Naive thymus-derived CD8-positive, alpha-beta T cell (primary cell): ENCODE measurements at regions not wholly inside any gene's neighbourhood (a gene's known extent, or its start where the extent isn't known, plus 50 kb on each side); places are given as distances from the start of the nearest gene placed in this dataset.

Experiments used
- ATAC-seq, 2 donors: fragments of 150-1000 bp; cut with Tn5 transposase in 1 of 2; sonication (Bioruptor Pico), chemical (Tn5 transposase) in 1 of 2; 1 replicate in 1 of 2; 2 replicates in 1 of 2; pipeline ENCODE4 v1.10.0; 2021; ENCODE audit warnings: mild to moderate bottlenecking in 2 of 2, moderate library complexity in 2 of 2
- POLR2A ChIA-PET: fragments of 350-600 bp; sonication (Branson Sonifier 250); formaldehyde crosslinking; loops from one replicate; lab custom pipeline; 2021; ENCODE audit warnings: antibody characterized with exemption; lab: Charles Lee
- DNase-seq, 10 donors: peaks; one replicate each; pipeline versions ENCODE4 v3.0.0 to v3.0.0-alpha.2; 2020 to 2022
- H3K27ac Mint-ChIP-seq, 10 donors: one replicate each; pipeline ENCODE4 v1.8.0; 2020 to 2022; ENCODE audit warnings: mild to moderate bottlenecking in 10 of 10, mixed read lengths in 10 of 10, moderate library complexity in 4 of 10, inconsistent platforms in 1 of 10
- H3K27me3 Mint-ChIP-seq, 5 donors: one replicate each; pipeline ENCODE4 v1.8.0; 2021 to 2022; ENCODE audit warnings: mixed read lengths in 5 of 5
- H3K36me3 Mint-ChIP-seq, 3 donors: one replicate each; pipeline ENCODE4 v1.8.0; 2020 to 2022; ENCODE audit warnings: mixed read lengths in 3 of 3, mild to moderate bottlenecking in 2 of 3, inconsistent platforms in 1 of 3
- H3K4me1 Mint-ChIP-seq, 4 donors: one replicate each; pipeline ENCODE4 v1.8.0; 2021 to 2022; ENCODE audit warnings: mixed read lengths in 4 of 4
- H3K4me3 Mint-ChIP-seq, 10 donors: one replicate each; pipeline ENCODE4 v1.8.0; 2020 to 2022; ENCODE audit warnings: mild to moderate bottlenecking in 10 of 10, mixed read lengths in 10 of 10, moderate library complexity in 6 of 10, inconsistent platforms in 1 of 10
- H3K9me3 Mint-ChIP-seq, 9 donors: one replicate each; pipeline ENCODE4 v1.8.0; 2020 to 2022; ENCODE audit warnings: mixed read lengths in 9 of 9, mild to moderate bottlenecking in 3 of 9, inconsistent platforms in 1 of 9, moderate library complexity in 1 of 9

DNA sequence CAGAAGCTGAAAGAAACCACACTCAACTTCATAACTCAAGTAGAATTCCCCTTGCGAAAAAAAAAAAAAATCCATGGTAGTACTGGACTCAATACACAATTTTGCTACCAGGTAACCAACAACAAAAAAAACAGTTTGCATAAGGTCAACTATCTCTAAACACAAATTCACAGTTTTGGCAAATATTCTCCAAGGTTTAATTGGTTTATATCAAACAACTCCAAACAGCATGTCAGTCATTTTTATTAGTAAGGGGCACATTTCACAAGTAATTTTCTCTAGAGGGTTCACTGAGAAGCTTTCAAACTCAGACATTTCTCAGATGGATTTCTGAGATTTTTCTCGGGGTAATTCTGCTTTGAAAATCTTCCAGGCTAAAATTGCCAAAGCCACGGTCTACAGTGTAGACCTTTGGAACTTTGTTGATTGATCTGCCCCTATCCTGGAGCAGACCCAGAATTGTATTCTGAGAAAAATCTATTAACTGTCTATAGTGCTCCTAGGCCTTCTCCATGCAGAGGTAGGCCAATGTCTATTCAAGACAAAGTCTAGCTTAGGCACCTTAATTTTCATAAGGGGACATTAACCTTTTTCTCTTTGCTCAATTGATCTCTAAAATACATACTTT lies 73.7 kb upstream of the NFKB1 start:
- POLR2A ChIA-PET = no interaction called here
- no peaks in the 10 kb centered on the region for H3K36me3 Mint-ChIP-seq
- H3K4me3 Mint-ChIP-seq = no peak overlapping the region
- no peak overlapping the region for H3K27ac Mint-ChIP-seq
- H3K27me3 Mint-ChIP-seq = no peaks in the 10 kb centered on the region
- ATAC-seq = no peak
- H3K4me1 Mint-ChIP-seq = peaks cover 4 to 14% (median 9%) of the 10 kb centered on the region in 4 donors
- H3K9me3 Mint-ChIP-seq = peaks cover 0 to 6% (median 0%) of the 10 kb centered on the region in 9 donors
- DNase-seq = no peak

DNA sequence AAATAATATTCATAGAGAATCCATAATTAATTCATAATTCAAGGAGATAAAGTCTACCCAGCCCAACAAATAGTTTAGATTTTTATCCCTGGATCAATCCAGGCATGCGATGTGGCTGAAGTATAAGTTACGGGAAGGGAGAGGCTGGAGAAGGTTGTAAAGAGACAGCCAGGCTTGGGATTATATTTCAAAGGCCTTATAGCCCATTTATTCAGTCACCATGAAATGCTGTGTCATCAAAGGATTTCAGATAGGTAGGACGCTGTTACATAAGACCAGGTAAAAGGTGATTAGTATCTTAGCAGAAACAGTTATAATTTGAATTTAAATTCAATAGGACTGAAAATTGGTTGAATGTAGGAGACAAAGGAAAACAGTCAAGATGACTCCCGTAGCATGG lies 73.0 kb upstream of the NFKB1 start:
- Mint-ChIP-seq H3K27ac (no peak overlapping the region), H3K4me3 (no peak overlapping the region), H3K27me3 (no peaks in the 10 kb centered on the region), H3K36me3 (no peaks in the 10 kb centered on the region), H3K9me3 (peaks cover 0 to 1% (median 0%) of the 10 kb centered on the region in 9 donors), H3K4me1 (peaks cover 2 to 11% (median 7%) of the 10 kb centered on the region in 4 donors)
- ATAC-seq (no peak), DNase-seq (no peak)
- POLR2A ChIA-PET = interaction anchor here (1.0 kb wide), 1 partner anchor 82 kb away, joined by 4 read pairs; no protein-coding TSS in a partner anchor

DNA sequence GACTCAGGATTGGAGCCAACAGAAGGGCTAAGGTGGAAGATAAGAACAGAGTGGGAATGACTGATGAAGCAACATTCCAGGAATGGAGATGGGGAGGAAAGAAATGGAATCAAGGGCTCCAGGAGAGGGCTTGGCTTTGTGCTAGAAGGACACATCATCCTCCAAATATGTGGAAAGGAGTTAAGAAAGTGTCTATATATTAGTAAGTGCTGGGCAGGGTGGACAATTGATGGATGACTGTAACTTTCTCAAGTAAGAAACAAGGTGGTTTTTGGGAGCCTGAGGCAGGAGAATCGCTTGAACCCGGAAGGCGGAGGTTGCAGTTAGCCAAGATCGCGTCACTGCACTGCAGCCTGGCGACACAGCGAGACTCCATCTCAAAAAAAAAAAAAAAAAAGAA lies 71.6 kb upstream of the NFKB1 start:
- Mint-ChIP-seq H3K27me3 (no peaks in the 10 kb centered on the region), H3K27ac (peak overlapping the region in 1 of 10 donors; percentile 6), H3K9me3 (peaks cover 0 to under 1% (median 0%) of the 10 kb centered on the region in 9 donors), H3K36me3 (no peaks in the 10 kb centered on the region), H3K4me3 (peak overlapping the region in 4 of 10 donors; percentile 1 to 52 (median 23)), H3K4me1 (peaks cover 0 to 6% (median 3%) of the 10 kb centered on the region in 4 donors)
- no peak for DNase-seq
- POLR2A ChIA-PET = interaction anchor here (0.7 to 2.1 kb wide), 3 partner anchors 84 to 981 kb away, joined by 4 to 7 read pairs (median 6); partner anchors contain the start of gene SLC39A8
- ATAC-seq = no peak

DNA sequence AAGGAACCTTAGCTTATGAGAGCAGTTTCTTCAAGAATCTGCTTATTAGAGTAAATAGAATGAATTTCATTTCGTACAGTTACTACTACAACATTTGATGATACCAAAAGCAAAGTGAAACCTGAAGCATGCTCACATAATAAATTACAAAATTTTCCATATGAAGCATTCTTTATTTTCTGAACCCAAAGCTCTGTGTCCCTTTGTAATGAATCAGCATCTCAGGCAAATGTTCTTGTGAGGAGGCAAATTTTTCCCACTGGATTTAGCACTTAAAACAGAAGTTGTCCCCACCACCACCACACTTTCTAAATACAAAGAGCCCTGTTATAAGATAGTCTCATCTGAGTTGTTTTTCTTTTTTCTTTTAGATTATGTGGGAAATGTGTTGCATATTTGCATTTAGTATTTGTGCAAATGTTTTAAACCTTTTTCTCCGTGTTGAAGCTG lies 70.7 kb upstream of the NFKB1 start:
- peak overlapping the region; percentile 85 to 93 (median 90) for H3K4me3 Mint-ChIP-seq
- no peaks in the 10 kb centered on the region for H3K27me3 Mint-ChIP-seq
- H3K27ac Mint-ChIP-seq = peak overlapping the region in 9 of 10 donors; percentile 66 to 91 (median 89)
- POLR2A ChIA-PET = interaction anchor here (0.6 to 2.1 kb wide), 9 partner anchors 8 to 982 kb away, joined by 3 to 8 read pairs (median 4); partner anchors contain the start of genes SLC39A8 and SLC9B2
- H3K9me3 Mint-ChIP-seq = peaks cover 0 to 3% (median 0%) of the 10 kb centered on the region in 9 donors
- ATAC-seq (no peak), DNase-seq (no peak)
- no peaks in the 10 kb centered on the region for H3K36me3 Mint-ChIP-seq
- peaks cover 0 to 6% (median 3%) of the 10 kb centered on the region in 4 donors for H3K4me1 Mint-ChIP-seq

DNA sequence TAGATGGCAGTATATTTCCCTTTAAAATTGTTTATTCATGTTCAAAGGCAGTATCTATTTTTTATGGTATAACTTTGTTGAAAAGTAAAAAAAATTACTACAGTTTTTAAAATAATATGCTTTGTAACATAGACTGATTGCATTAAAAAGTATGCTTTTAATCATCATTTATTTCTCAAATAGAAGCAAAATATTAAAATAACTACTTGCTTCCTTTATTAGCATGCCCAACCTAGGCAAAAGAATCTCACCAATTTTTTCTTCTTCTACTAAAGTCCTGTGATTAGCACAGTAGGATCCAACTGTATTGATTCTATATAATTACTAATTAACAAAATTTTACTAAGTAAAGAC lies 69.6 kb upstream of the NFKB1 start:
- H3K4me3 Mint-ChIP-seq = peak overlapping the region; percentile 85 to 93 (median 90)
- H3K27ac Mint-ChIP-seq = peak overlapping the region in 5 of 10 donors; percentile 83 to 90 (median 87)
- peaks cover 0 to 3% (median 0%) of the 10 kb centered on the region in 9 donors for H3K9me3 Mint-ChIP-seq
- H3K4me1 Mint-ChIP-seq = peaks cover 0 to 6% (median 3%) of the 10 kb centered on the region in 4 donors
- POLR2A ChIA-PET = interaction anchor here (2.1 kb wide), 1 partner anchor 86 kb away, joined by 7 read pairs; the partner anchor contains the start of gene SLC39A8
- no peak for DNase-seq
- H3K27me3 Mint-ChIP-seq = no peaks in the 10 kb centered on the region
- ATAC-seq = no peak
- no peaks in the 10 kb centered on the region for H3K36me3 Mint-ChIP-seq

DNA sequence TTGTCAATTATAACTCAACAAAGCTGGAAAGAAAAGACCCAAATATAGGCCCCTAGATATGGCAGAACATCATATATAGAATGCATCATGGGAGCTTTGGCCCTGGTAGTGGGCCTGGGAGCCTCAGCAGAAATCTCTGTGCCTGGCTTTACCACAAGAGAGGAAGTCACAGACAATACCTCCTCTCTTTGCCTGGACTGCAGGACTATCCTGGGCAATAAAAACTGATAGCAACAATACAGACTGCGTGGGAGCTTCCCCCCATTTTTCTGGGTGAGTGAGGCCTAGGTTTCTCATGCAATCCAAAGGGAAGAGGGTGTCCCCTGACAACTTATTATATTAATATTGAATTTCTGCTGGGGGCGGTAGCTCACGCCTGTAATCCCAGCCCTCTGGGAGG lies 64.0 kb upstream of the NFKB1 start:
- no peak for DNase-seq
- Mint-ChIP-seq H3K4me3 (no peak overlapping the region), H3K4me1 (no peaks in the 10 kb centered on the region), H3K36me3 (no peaks in the 10 kb centered on the region), H3K27me3 (no peaks in the 10 kb centered on the region), H3K9me3 (peaks cover 0 to 3% (median 0%) of the 10 kb centered on the region in 9 donors), H3K27ac (no peak overlapping the region)
- ATAC-seq = no peak
- POLR2A ChIA-PET = no interaction called here

DNA sequence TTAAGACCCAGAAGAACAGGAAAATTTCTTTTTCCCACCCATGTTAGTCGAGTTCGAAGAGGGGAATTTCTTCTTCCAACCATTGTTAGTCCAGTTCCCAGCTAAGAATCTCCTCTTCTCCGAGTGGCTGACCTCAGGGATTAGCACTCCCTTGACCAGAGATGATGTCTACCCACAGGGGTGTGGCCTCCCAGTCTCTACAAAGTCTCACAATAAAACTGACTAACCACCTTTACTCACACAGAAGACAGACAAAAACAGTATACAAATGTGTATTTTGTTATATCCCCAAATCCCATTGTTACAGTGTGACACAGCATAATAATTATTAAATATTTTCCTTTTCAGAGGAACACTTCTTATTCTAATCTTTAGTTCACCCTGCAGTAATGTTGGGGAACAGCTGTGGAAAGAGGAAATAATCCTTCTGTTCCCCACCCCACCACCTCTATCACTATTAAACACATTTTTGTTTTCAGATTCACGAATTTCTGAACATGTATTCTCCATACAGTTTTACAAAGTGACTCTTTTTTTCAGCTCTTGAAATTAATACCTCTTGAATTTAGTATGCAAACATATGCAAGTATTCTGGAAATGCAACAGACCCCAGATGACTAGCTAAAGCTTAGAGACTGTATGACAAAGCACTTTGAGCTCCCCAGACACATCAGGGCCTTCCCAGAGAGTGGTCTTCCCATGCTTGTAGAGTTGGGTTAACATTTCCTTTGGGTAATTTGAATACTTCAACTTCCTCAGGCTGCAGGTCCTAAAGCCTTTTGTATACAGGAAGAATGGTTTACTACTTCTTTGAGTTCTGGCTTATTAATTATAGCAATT lies 62.5 kb upstream of the NFKB1 start:
- H3K9me3 Mint-ChIP-seq = peaks cover 0 to 3% (median 0%) of the 10 kb centered on the region in 9 donors
- no peak overlapping the region for H3K4me3 Mint-ChIP-seq
- no peaks in the 10 kb centered on the region for H3K4me1 Mint-ChIP-seq
- H3K36me3 Mint-ChIP-seq = no peaks in the 10 kb centered on the region
- H3K27ac Mint-ChIP-seq = no peak overlapping the region
- no peak for DNase-seq
- POLR2A ChIA-PET = no interaction called here
- H3K27me3 Mint-ChIP-seq = no peaks in the 10 kb centered on the region
- ATAC-seq = no peak

DNA sequence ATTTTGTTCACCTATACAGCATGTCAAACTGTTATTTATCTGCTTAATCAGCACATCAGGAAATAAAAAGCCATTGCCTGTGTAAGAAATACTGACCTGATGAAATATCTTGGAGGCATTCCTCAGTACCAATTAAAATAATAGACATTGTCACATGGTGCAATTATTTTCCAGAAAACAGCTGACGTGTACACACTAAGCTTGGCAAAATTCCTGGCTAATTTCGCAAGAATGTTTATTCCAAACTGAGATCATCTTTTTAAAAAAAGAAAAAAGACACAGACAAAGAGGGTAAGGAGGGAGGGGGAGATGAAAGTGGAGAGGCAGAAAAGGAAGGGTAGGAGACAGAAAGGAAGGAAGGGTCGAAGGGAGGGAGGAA lies 61.9 kb upstream of the NFKB1 start:
- DNase-seq (no peak), ATAC-seq (no peak)
- H3K9me3 Mint-ChIP-seq = peaks cover 0 to 3% (median 0%) of the 10 kb centered on the region in 9 donors
- H3K27me3 Mint-ChIP-seq = no peaks in the 10 kb centered on the region
- no peak overlapping the region for H3K27ac Mint-ChIP-seq
- no peaks in the 10 kb centered on the region for H3K4me1 Mint-ChIP-seq
- no peaks in the 10 kb centered on the region for H3K36me3 Mint-ChIP-seq
- POLR2A ChIA-PET = no interaction called here
- no peak overlapping the region for H3K4me3 Mint-ChIP-seq

DNA sequence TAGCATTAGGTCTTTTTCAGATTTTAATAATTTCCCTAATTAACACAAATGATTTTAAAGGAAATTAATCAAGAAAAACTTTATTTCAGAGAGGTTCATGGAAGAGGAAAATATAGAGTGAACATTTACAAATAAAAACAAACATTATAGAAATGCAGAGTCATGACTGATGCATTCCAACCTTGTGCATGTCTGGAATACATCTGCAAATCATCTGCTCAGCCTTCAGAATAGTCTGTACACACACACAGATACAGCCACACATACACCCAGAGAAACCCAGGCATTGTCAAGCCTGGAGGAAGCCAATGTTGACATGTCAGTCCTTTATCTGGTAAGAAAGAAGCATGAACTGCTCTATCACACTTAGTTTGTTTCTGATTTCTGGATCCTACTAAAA lies 61.3 kb upstream of the NFKB1 start:
- Mint-ChIP-seq H3K36me3 (no peaks in the 10 kb centered on the region), H3K4me3 (no peak overlapping the region), H3K27ac (no peak overlapping the region), H3K4me1 (no peaks in the 10 kb centered on the region), H3K27me3 (no peaks in the 10 kb centered on the region), H3K9me3 (no peaks in the 10 kb centered on the region)
- POLR2A ChIA-PET = no interaction called here
- DNase-seq (no peak), ATAC-seq (no peak)

DNA sequence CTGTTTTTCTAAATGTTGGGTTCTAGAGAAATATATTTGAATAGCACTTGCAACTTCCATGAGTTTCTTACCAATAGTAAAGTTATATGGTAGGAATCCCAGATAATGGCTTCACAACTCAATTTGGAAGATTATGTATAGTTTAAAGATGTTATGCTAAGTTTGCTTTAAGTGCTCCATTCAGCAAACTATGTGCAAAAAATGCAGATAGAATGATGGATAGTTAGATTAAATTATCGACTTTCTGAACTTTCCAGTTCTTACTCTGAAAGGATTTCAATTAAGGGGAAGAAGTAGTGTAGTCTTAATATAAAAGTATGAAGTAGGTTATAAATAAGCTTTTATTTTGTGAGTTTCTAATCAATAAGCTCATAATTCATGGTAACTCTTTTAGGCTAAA lies 60.7 kb upstream of the NFKB1 start:
- no peaks in the 10 kb centered on the region for H3K9me3 Mint-ChIP-seq
- ATAC-seq (no peak), DNase-seq (no peak)
- no peaks in the 10 kb centered on the region for H3K36me3 Mint-ChIP-seq
- no peaks in the 10 kb centered on the region for H3K4me1 Mint-ChIP-seq
- H3K27ac Mint-ChIP-seq = no peak overlapping the region
- H3K27me3 Mint-ChIP-seq = no peaks in the 10 kb centered on the region
- POLR2A ChIA-PET = no interaction called here
- H3K4me3 Mint-ChIP-seq = no peak overlapping the region

DNA sequence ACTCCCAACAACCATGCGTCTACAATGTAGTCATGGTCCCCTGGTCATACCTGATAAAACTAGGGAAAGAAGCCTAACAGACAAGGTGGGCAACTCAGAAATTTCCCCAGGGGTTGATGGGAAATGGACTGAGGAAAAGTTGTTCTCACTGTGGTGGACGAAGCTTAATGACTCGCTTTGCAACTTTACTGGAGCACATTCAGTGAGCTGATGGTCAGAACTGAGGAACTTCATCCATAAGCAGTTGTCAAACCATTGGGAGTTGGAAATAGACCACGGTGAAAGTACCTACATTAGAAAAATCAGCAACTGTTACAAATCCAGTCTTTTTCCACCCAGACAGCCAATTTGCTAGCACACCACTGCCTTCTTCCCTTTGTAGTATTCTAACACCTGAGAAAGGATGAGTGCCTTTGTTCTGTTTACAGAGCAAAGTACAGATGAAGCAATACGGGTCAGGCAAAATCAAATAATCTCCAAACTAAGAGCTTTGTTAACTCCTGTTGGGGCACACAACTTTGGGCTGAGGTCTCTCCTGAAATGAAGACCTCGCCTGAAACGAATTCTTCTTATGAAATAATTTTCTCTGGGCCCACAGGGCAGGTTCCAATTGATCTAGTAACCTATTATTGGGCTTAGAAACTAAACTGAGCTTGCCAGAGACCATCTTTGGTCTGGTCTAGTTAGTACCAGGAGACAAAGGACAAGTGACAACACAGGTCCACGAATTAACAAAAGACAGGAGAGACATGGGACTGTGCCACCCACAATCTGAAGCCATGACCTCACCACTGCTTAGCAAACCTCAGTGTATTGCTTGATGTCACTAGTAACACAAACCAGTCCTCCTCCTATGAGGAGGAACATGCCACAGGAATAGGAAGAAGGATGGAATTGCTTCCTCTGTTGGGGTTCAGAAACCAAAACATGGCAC lies 58.9 kb upstream of the NFKB1 start:
- H3K36me3 Mint-ChIP-seq = no peaks in the 10 kb centered on the region
- H3K27ac Mint-ChIP-seq = no peak overlapping the region
- H3K9me3 Mint-ChIP-seq = no peaks in the 10 kb centered on the region
- POLR2A ChIA-PET = no interaction called here
- ATAC-seq = no peak
- peaks cover 0 to 3% (median 2%) of the 10 kb centered on the region in 4 donors for H3K4me1 Mint-ChIP-seq
- DNase-seq = no peak
- H3K27me3 Mint-ChIP-seq = no peaks in the 10 kb centered on the region
- H3K4me3 Mint-ChIP-seq = no peak overlapping the region

DNA sequence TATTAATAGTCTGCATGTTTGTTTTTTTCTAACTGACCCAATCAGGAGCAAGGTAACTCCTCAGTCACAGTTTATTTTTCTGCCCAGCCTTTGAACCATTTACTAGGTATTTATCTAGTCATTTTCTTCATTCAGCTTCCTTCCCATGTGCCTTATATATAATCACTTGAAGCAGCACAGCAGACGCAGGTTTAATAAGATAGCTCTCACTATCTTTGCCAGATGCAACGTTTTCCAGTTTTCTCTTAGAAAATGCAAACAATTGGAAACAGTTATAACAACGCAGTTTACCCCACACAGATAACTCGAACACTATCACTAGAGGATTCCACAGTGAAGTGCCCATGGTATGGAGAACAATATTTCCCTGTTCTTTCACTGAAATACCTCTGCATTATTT lies 56.4 kb upstream of the NFKB1 start:
- DNase-seq = no peak
- ATAC-seq = no peak
- no peak overlapping the region for H3K4me3 Mint-ChIP-seq
- H3K9me3 Mint-ChIP-seq = no peaks in the 10 kb centered on the region
- H3K36me3 Mint-ChIP-seq = no peaks in the 10 kb centered on the region
- no peak overlapping the region for H3K27ac Mint-ChIP-seq
- H3K4me1 Mint-ChIP-seq = peaks cover 2 to 8% (median 5%) of the 10 kb centered on the region in 4 donors
- no peaks in the 10 kb centered on the region for H3K27me3 Mint-ChIP-seq
- POLR2A ChIA-PET = no interaction called here
